A673 (cell line): ENCODE measurements at regions not wholly inside any gene's neighbourhood (a gene's known extent, or its start where the extent isn't known, plus 50 kb on each side); places are given as distances from the start of the nearest gene placed in this dataset.

Source experiments
- BruUV-seq: library from RNA; stranded (reverse); fragments of 400-500 nt; replicated peaks from 2 replicates; lab custom pipeline; 2021; lab: Mats Ljungman, UMichigan
- CTCF ChIA-PET: fragments of 300-600 bp; sonication (Branson Sonifier 250); formaldehyde crosslinking; loops from one replicate; lab custom pipeline; 2022; ENCODE audit warnings: antibody characterized with exemption; lab: Charles Lee
- POLR2A ChIA-PET: fragments of 300-600 bp; sonication (Branson Sonifier 250); formaldehyde crosslinking; loops from one replicate; lab custom pipeline; 2022; ENCODE audit warnings: antibody characterized with exemption; ENCODE audit not compliant: low non-redundant PET; lab: Charles Lee
- DNase-seq: peaks from one replicate; pipeline ENCODE4 v3.0.0-alpha.2; 2015; ENCODE audit warnings: low spot score
- H3K27ac ChIP-seq: fragments of 200-600 bp; sonication (generic); 2 replicates; pipeline ENCODE4 v1.5.1; 2016; ENCODE audit warnings: mixed run types, low read depth, mild to moderate bottlenecking, mixed read lengths, antibody characterized with exemption, low read length; ENCODE audit not compliant: poor library complexity, severe bottlenecking
- H3K27me3 ChIP-seq: fragments of 200-600 bp; sonication (generic); replicated peaks from 2 replicates; pipeline ENCODE4 v1.6.1; 2017; ENCODE audit warnings: mixed run types, low read depth, mild to moderate bottlenecking, mixed read lengths, antibody characterized with exemption, low read length; ENCODE audit not compliant: insufficient read depth, poor library complexity
- H3K36me3 ChIP-seq: fragments of 200-600 bp; sonication (generic); 2 replicates; pipeline ENCODE4 v1.6.1; 2016; ENCODE audit warnings: mixed run types, mild to moderate bottlenecking, mixed read lengths, antibody characterized with exemption, low read length; ENCODE audit not compliant: insufficient read depth, poor library complexity, severe bottlenecking
- H3K4me1 ChIP-seq: fragments of 200-600 bp; sonication (generic); 2 replicates; pipeline ENCODE4 v1.6.1; 2017; ENCODE audit warnings: mixed run types, mild to moderate bottlenecking, mixed read lengths, antibody characterized with exemption, low read length; ENCODE audit not compliant: insufficient read depth, poor library complexity, severe bottlenecking
- H3K4me3 ChIP-seq: fragments of 200-600 bp; sonication (generic); 2 replicates; pipeline ENCODE4 v1.5.1; 2016; ENCODE audit warnings: low read depth, mixed run types, mild to moderate bottlenecking, mixed read lengths, low read length; ENCODE audit not compliant: poor library complexity, severe bottlenecking
- H3K9me3 ChIP-seq: fragments of 200-600 bp; sonication (generic); 2 replicates; pipeline ENCODE4 v1.6.1; 2016; ENCODE audit warnings: mixed run types, low read depth, mild to moderate bottlenecking, mixed read lengths, antibody characterized with exemption, low read length; ENCODE audit not compliant: poor library complexity, severe bottlenecking
- EZH2 ChIP-seq: fragments of 200-600 bp; sonication (generic); IDR thresholded peaks from 2 replicates; pipeline ENCODE4 v1.6.1; 2017; ENCODE audit warnings: borderline replicate concordance, low read depth, mild to moderate bottlenecking, mixed read lengths, antibody characterized with exemption, low read length; ENCODE audit not compliant: poor library complexity, severe bottlenecking
- intact Hi-C: fragments of 100-400 bp; cut with micrococcal nuclease; formaldehyde crosslinking; loops from one replicate; pipeline ENCODE4 v1.10.0; 2022; ENCODE audit not compliant: unreplicated experiment
- TF ChIP-seq, protein P1 (sequence below): fragments of 300-800, 200-600 bp; sonication (generic); conservative IDR thresholded peaks from 2 replicates; pipeline ENCODE4 v1.5.1; 2017; ENCODE audit warnings: low read depth, mild to moderate bottlenecking, antibody characterized with exemption, low read length, moderate library complexity, mixed read lengths

DNA sequence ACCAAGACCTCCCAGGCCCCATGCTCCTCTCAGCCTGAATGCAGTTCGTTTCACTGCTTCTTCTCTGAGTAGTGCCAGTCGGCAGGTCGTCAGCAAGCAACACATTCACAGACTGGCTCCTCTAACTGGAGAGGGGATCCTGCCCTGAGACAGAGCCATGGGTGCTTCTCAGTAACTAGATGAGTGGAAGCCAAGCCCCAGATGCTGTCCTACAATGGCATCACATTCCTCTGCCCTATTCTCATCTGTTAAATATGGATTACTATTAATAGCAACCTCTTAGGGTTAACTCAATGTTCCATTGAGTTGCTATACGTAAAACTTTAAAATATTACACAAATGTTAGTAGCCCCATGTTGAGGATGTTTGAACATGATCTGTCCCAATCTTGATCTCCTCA, 84.2 kb upstream of the S1PR1 start:
- intact Hi-C loops, result no loop called here

DNA sequence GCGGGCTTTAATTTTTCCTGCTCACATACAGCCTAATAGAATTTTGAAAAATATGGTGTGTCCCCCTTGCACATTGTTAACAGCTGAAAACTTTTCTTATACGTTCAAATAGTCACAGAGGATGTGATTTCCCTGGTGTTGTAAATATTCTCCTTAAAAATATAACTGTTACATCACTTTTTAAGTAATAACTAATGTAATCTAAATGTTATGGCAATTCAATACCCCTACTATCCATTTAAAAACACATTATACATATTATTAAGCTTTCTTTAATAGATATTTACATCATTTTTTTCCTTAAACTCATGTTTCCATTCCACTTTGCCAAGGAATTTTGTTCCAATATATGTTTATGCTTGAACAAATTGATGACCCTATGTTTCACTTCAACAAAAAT, 85.5 kb upstream of the S1PR1 start:
- Histone ChIP-seq H3K9me3 (no peaks in the 10 kb centered on the region), H3K4me3 (no peak overlapping the region), H3K27ac (no peak overlapping the region), H3K27me3 (no peaks in the 10 kb centered on the region), H3K4me1 (peaks cover 23% of the 10 kb centered on the region), H3K36me3 (no peaks in the 10 kb centered on the region)
- CTCF ChIA-PET, result no interaction called here
- DNase-seq, result no peak
- BruUV-seq, result no TSS peak
- intact Hi-C loops, result no loop called here
- POLR2A ChIA-PET, result no interaction called here
- TF ChIP-seq, protein P1, sequence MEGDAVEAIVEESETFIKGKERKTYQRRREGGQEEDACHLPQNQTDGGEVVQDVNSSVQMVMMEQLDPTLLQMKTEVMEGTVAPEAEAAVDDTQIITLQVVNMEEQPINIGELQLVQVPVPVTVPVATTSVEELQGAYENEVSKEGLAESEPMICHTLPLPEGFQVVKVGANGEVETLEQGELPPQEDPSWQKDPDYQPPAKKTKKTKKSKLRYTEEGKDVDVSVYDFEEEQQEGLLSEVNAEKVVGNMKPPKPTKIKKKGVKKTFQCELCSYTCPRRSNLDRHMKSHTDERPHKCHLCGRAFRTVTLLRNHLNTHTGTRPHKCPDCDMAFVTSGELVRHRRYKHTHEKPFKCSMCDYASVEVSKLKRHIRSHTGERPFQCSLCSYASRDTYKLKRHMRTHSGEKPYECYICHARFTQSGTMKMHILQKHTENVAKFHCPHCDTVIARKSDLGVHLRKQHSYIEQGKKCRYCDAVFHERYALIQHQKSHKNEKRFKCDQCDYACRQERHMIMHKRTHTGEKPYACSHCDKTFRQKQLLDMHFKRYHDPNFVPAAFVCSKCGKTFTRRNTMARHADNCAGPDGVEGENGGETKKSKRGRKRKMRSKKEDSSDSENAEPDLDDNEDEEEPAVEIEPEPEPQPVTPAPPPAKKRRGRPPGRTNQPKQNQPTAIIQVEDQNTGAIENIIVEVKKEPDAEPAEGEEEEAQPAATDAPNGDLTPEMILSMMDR, result no peak
- TF ChIP-seq EZH2, result no peak

More for the DNA sequence above, 84.2 kb upstream of the S1PR1 start:
- no peaks in the 10 kb centered on the region for H3K36me3 ChIP-seq
- no peaks in the 10 kb centered on the region for H3K9me3 ChIP-seq
- H3K27ac ChIP-seq, result no peak overlapping the region
- peaks cover 19% of the 10 kb centered on the region for H3K4me1 ChIP-seq
- H3K4me3 ChIP-seq, result no peak overlapping the region
- ChIA-PET POLR2A (no interaction called here), CTCF (no interaction called here)
- no peak for DNase-seq
- TF ChIP-seq, protein P1, result no peak
- no peak for TF ChIP-seq EZH2
- H3K27me3 ChIP-seq, result no peaks in the 10 kb centered on the region
- BruUV-seq, result no TSS peak

DNA sequence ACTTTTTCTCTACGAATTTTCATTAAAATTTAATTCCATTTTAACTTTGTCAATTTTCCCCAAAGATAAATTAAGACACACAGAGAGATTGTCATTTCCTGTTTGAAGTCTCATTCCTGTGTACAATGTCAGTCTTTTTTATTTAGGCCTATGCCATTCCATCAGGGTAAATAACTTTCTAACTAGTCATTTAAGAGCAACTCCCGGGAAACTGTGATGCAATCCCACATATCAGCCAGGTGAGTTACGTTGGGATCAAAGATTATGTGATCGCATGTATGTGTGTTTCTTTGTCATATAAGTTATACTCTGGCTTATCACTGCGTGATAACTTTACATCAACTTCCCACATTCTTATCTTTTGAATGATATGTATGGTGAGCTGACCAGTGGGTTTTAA, 86.1 kb upstream of the S1PR1 start:
- Histone ChIP-seq H3K9me3 (no peaks in the 10 kb centered on the region), H3K27me3 (no peaks in the 10 kb centered on the region), H3K4me1 (peaks cover 23% of the 10 kb centered on the region), H3K4me3 (no peak overlapping the region), H3K36me3 (no peaks in the 10 kb centered on the region), H3K27ac (no peak overlapping the region)
- no TSS peak for BruUV-seq
- POLR2A ChIA-PET, result no interaction called here
- DNase-seq, result no peak
- TF ChIP-seq, protein P1, result no peak
- no peak for TF ChIP-seq EZH2
- intact Hi-C loops, result no loop called here
- CTCF ChIA-PET, result no interaction called here
